ENCODE measurements at regions not wholly inside any gene's neighbourhood (a gene's known extent, or its start where the extent isn't known, plus 50 kb on each side); places are given as distances from the start of the nearest gene placed in this dataset.

- FAIRE-seq, result no peak
Measured at GRCh38 chr4:62344474-62344873, 1144.3 kb downstream of the ADGRL3 start.

DNA sequence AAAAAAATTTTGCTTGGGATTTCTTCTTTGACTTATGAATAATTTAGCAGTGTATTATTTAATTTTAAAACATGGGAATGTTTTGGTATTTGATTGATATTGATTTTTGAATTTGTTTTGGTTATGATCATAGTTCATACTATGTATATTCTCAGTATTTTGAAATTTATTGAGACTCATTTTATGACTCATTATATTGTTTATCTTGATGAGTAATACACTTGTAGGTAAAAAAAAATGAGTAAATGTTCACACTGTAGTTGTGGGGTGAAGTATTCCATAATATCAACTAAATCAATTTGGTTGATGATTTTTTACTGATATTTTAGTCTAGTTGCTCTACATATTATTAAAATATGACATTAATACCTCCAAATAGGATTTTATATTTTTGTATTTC lies 1142.2 kb downstream of the ADGRL3 start:
- TF ChIP-seq EZH2 (IDR thresholded peaks at IDR 0.05; ENCODE audit: low read length), result no peak
- TF ChIP-seq, protein P1, sequence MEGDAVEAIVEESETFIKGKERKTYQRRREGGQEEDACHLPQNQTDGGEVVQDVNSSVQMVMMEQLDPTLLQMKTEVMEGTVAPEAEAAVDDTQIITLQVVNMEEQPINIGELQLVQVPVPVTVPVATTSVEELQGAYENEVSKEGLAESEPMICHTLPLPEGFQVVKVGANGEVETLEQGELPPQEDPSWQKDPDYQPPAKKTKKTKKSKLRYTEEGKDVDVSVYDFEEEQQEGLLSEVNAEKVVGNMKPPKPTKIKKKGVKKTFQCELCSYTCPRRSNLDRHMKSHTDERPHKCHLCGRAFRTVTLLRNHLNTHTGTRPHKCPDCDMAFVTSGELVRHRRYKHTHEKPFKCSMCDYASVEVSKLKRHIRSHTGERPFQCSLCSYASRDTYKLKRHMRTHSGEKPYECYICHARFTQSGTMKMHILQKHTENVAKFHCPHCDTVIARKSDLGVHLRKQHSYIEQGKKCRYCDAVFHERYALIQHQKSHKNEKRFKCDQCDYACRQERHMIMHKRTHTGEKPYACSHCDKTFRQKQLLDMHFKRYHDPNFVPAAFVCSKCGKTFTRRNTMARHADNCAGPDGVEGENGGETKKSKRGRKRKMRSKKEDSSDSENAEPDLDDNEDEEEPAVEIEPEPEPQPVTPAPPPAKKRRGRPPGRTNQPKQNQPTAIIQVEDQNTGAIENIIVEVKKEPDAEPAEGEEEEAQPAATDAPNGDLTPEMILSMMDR (optimal IDR thresholded peaks at IDR 0.05 in 1 of 3, IDR thresholded peaks at IDR 0.05 in 1 of 3, conservative IDR thresholded peaks at IDR 0.05 in 1 of 3; ENCODE audit: extremely low read depth in 1 of 3, insufficient read depth in 2 of 3, low read length in 3 of 3), result no peak
- H2AFZ ChIP-seq (ENCODE audit: control insufficient read depth, low read length), result no peak overlapping the region
- no peaks in the 10 kb centered on the region for H3K9me3 ChIP-seq (ENCODE audit: control insufficient read depth, low read depth, low read length)
- no peaks in the 10 kb centered on the region for H3K79me2 ChIP-seq (ENCODE audit: control insufficient read depth, insufficient read depth, low read length)
- H3K9me1 ChIP-seq (ENCODE audit: control insufficient read depth, extremely low read depth, insufficient read depth, low read length), result no peaks in the 10 kb centered on the region
- dilution Hi-C loops (cut with MboI; ENCODE audit: extremely low pct_ligation_motif_present, low sequenced_read_pairs), result no loop called here
- no peak overlapping the region for H3K9ac ChIP-seq (ENCODE audit: control insufficient read depth, extremely low read depth, insufficient read depth, low read length)
- no peaks in the 10 kb centered on the region for H3K4me1 ChIP-seq (ENCODE audit: control insufficient read depth, extremely low read depth, insufficient read depth, low read length)
- H3K27ac ChIP-seq (ENCODE audit: control insufficient read depth, insufficient read depth, low read length), result no peak overlapping the region
- no peak overlapping the region for H3K4me3 ChIP-seq (ENCODE audit: control insufficient read depth in 2 of 3, extremely low read depth in 1 of 3, insufficient read depth in 2 of 3, low read depth in 1 of 3, low read length in 3 of 3)
- DNase-seq (ENCODE audit: low read depth, low spot score) (no peak), FAIRE-seq (no peak)
- H3K4me2 ChIP-seq (ENCODE audit: control insufficient read depth, extremely low read depth, insufficient read depth, low read depth, low read length), result no peak overlapping the region
- no peaks in the 10 kb centered on the region for H3K36me3 ChIP-seq (ENCODE audit: control insufficient read depth in 2 of 2, extremely low read depth in 1 of 2, insufficient read depth in 2 of 2, low read length in 2 of 2)
- no peaks in the 10 kb centered on the region for H4K20me1 ChIP-seq (ENCODE audit: control insufficient read depth, extremely low read depth, insufficient read depth, low read length)
- H3K27me3 ChIP-seq (ENCODE audit: control insufficient read depth, extremely low read depth, insufficient read depth, low read length), result no peaks in the 10 kb centered on the region

More at GRCh38 chr4:62344474-62344873, 1144.3 kb downstream of the ADGRL3 start:
- no peak overlapping the region for H3K4me3 ChIP-seq (ENCODE audit: control insufficient read depth in 2 of 3, extremely low read depth in 1 of 3, insufficient read depth in 2 of 3, low read depth in 1 of 3, low read length in 3 of 3)
- no peaks in the 10 kb centered on the region for H3K4me1 ChIP-seq (ENCODE audit: control insufficient read depth, extremely low read depth, insufficient read depth, low read length)
- no peak for DNase-seq (ENCODE audit: low read depth, low spot score)
- H3K27me3 ChIP-seq (ENCODE audit: control insufficient read depth, extremely low read depth, insufficient read depth, low read length), result no peaks in the 10 kb centered on the region
- H3K9ac ChIP-seq (ENCODE audit: control insufficient read depth, extremely low read depth, insufficient read depth, low read length), result no peak overlapping the region
- no peaks in the 10 kb centered on the region for H3K79me2 ChIP-seq (ENCODE audit: control insufficient read depth, insufficient read depth, low read length)
- H3K27ac ChIP-seq (ENCODE audit: control insufficient read depth, insufficient read depth, low read length), result no peak overlapping the region
- H3K36me3 ChIP-seq (ENCODE audit: control insufficient read depth in 2 of 2, extremely low read depth in 1 of 2, insufficient read depth in 2 of 2, low read length in 2 of 2), result no peaks in the 10 kb centered on the region
- TF ChIP-seq, protein P1 (optimal IDR thresholded peaks at IDR 0.05 in 1 of 3, IDR thresholded peaks at IDR 0.05 in 1 of 3, conservative IDR thresholded peaks at IDR 0.05 in 1 of 3; ENCODE audit: extremely low read depth in 1 of 3, insufficient read depth in 2 of 3, low read length in 3 of 3), result no peak
- TF ChIP-seq EZH2 (IDR thresholded peaks at IDR 0.05; ENCODE audit: low read length), result no peak
- no peaks in the 10 kb centered on the region for H3K9me1 ChIP-seq (ENCODE audit: control insufficient read depth, extremely low read depth, insufficient read depth, low read length)
- dilution Hi-C loops (cut with MboI; ENCODE audit: extremely low pct_ligation_motif_present, low sequenced_read_pairs), result no loop called here
- no peaks in the 10 kb centered on the region for H4K20me1 ChIP-seq (ENCODE audit: control insufficient read depth, extremely low read depth, insufficient read depth, low read length)
- H2AFZ ChIP-seq (ENCODE audit: control insufficient read depth, low read length), result no peak overlapping the region
- no peak overlapping the region for H3K4me2 ChIP-seq (ENCODE audit: control insufficient read depth, extremely low read depth, insufficient read depth, low read depth, low read length)
- no peaks in the 10 kb centered on the region for H3K9me3 ChIP-seq (ENCODE audit: control insufficient read depth, low read depth, low read length)

All from keratinocyte (primary cell).